ENCODE measurements at regions not wholly inside any gene's neighbourhood (a gene's known extent, or its start where the extent isn't known, plus 50 kb on each side); places are given as distances from the start of the nearest gene placed in this dataset.

GRCh38 chr4:24693636-24694035 lies 101.7 kb upstream of the SOD3 start:
- no peak for DNase-seq (ENCODE audit: low spot score)
- Histone ChIP-seq H3K4me3 (no peak overlapping the region), H3K27ac (no peak overlapping the region)
- no peak for TF ChIP-seq CTCF (IDR thresholded peaks at IDR 0.05)

GRCh38 chr4:24700118-24700517 lies 95.3 kb upstream of the SOD3 start:
- no peak overlapping the region for H3K27ac ChIP-seq
- DNase-seq (ENCODE audit: low spot score) = no peak
- H3K4me3 ChIP-seq = no peak overlapping the region
- no peak for TF ChIP-seq CTCF (IDR thresholded peaks at IDR 0.05)

GRCh38 chr4:24701683-24702082 lies 93.7 kb upstream of the SOD3 start:
- no peak for TF ChIP-seq CTCF (IDR thresholded peaks at IDR 0.05)

GRCh38 chr4:24702281-24702680 lies 93.1 kb upstream of the SOD3 start:
- no peak for TF ChIP-seq CTCF (IDR thresholded peaks at IDR 0.05)
- H3K27ac ChIP-seq = no peak overlapping the region
- H3K4me3 ChIP-seq = no peak overlapping the region
- DNase-seq (ENCODE audit: low spot score) = no peak

More at GRCh38 chr4:24701683-24702082, 93.7 kb upstream of the SOD3 start:
- no peak for DNase-seq (ENCODE audit: low spot score)
- H3K27ac ChIP-seq = no peak overlapping the region
- no peak overlapping the region for H3K4me3 ChIP-seq

GRCh38 chr4:24703298-24703697 lies 92.1 kb upstream of the SOD3 start:
- no peak for TF ChIP-seq CTCF (IDR thresholded peaks at IDR 0.05)
- DNase-seq (ENCODE audit: low spot score) = no peak
- no peak overlapping the region for H3K4me3 ChIP-seq

GRCh38 chr4:24704149-24704548 lies 91.2 kb upstream of the SOD3 start:
- DNase-seq (ENCODE audit: low spot score) = no peak
- Histone ChIP-seq H3K4me3 (no peak overlapping the region), H3K27ac (no peak overlapping the region)
- no peak for TF ChIP-seq CTCF (IDR thresholded peaks at IDR 0.05)

More at GRCh38 chr4:24703298-24703697, 92.1 kb upstream of the SOD3 start:
- H3K27ac ChIP-seq = no peak overlapping the region

GRCh38 chr4:24705016-24705753 lies 90.2 kb upstream of the SOD3 start:
- no peak overlapping the region for H3K4me3 ChIP-seq
- TF ChIP-seq CTCF (IDR thresholded peaks at IDR 0.05) = no peak
- no peak overlapping the region for H3K27ac ChIP-seq
- DNase-seq (ENCODE audit: low spot score) = no peak
